Chondrocyte (in vitro differentiated cells): ENCODE measurements at regions not wholly inside any gene's neighbourhood (a gene's known extent, or its start where the extent isn't known, plus 50 kb on each side); places are given as distances from the start of the nearest gene placed in this dataset.
"Not testable (repeated sequence)": the region's sequence is repeated elsewhere in the genome, so short reads cannot be mapped to it uniquely, and the experiment has no call there.

Experiments used
- DNase-seq: peaks from one replicate; pipeline ENCODE4 v3.0.0; 2021; ENCODE audit warnings: mixed read lengths, low spot score
- H3K27ac Mint-ChIP-seq: one replicate; pipeline ENCODE4 v1.8.0; 2021; ENCODE audit warnings: mild to moderate bottlenecking, moderate library complexity, mixed read lengths; ENCODE audit not compliant: unreplicated experiment
- H3K27me3 Mint-ChIP-seq: 2 replicates; pipeline ENCODE4 v1.8.0; 2021; ENCODE audit warnings: low read depth, mixed read lengths
- H3K36me3 Mint-ChIP-seq: 2 replicates; pipeline ENCODE4 v1.8.0; 2021; ENCODE audit warnings: low read depth, mixed read lengths
- H3K4me1 Mint-ChIP-seq: 2 replicates; pipeline ENCODE4 v1.8.0; 2021; ENCODE audit warnings: low read depth, mild to moderate bottlenecking, mixed read lengths
- H3K4me3 Mint-ChIP-seq: one replicate; pipeline ENCODE4 v1.8.0; 2021; ENCODE audit warnings: mild to moderate bottlenecking, moderate library complexity, mixed read lengths; ENCODE audit not compliant: unreplicated experiment
- H3K9me3 Mint-ChIP-seq: 2 replicates; pipeline ENCODE4 v1.8.0; 2021; ENCODE audit warnings: low read depth, mixed read lengths
- TF ChIP-seq, protein P1 (sequence below): fragments of 200-600 bp; sonication (generic); IDR thresholded peaks from 2 replicates; pipeline ENCODE4 v1.5.0; 2021; ENCODE audit warnings: antibody characterized with exemption, mild to moderate bottlenecking, moderate library complexity

DNA sequence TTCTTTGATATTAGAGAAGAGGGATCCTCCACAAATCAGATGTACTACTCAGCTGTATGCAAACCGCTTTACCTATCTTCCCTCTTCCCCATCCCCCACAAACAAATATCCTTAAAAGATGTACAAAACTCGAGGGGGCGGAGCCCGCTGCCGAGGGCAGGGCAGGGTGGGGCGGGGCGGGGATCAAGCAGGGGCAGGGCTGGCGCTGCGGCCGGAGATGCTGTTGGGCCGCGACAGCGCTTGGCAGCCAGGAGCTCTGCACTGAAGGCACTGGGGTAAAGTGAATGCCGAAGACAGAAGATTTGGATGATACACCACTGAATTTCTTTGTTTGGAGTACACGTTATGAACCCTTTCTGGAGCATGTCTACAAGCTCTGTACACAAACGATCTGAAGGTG is 474.8 kb downstream of the CDH10 start:
- TF ChIP-seq, protein P1, sequence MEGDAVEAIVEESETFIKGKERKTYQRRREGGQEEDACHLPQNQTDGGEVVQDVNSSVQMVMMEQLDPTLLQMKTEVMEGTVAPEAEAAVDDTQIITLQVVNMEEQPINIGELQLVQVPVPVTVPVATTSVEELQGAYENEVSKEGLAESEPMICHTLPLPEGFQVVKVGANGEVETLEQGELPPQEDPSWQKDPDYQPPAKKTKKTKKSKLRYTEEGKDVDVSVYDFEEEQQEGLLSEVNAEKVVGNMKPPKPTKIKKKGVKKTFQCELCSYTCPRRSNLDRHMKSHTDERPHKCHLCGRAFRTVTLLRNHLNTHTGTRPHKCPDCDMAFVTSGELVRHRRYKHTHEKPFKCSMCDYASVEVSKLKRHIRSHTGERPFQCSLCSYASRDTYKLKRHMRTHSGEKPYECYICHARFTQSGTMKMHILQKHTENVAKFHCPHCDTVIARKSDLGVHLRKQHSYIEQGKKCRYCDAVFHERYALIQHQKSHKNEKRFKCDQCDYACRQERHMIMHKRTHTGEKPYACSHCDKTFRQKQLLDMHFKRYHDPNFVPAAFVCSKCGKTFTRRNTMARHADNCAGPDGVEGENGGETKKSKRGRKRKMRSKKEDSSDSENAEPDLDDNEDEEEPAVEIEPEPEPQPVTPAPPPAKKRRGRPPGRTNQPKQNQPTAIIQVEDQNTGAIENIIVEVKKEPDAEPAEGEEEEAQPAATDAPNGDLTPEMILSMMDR = no peak
- Mint-ChIP-seq H3K4me3 (no peak overlapping the region), H3K9me3 (no peaks in the 10 kb centered on the region), H3K4me1 (no peaks in the 10 kb centered on the region), H3K27ac (no peak overlapping the region), H3K27me3 (no peaks in the 10 kb centered on the region), H3K36me3 (no peaks in the 10 kb centered on the region)
- DNase-seq = no peak

DNA sequence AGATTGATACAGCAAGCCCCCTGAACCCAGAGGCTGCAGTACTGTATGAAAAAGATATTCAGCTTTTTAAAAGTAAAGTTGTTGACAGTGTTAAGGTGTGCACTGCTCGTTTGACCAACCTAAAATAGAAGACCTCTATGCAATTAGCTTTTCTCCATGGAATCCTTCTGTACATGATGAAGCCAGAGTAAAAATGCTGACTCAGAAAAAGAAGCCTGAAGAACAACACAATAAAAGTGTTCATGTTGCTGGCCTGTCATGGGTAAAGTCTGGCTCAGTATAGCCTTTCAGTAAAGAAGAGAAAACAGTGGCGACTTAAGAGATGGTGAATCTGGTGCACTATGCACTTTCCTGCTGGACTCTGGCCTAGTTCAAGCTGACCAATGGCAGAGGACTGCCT is 473.8 kb downstream of the CDH10 start:
- H3K27me3 Mint-ChIP-seq, H3K4me3 Mint-ChIP-seq, DNase-seq, H3K36me3 Mint-ChIP-seq, H3K9me3 Mint-ChIP-seq, H3K4me1 Mint-ChIP-seq, H3K27ac Mint-ChIP-seq: not testable (repeated sequence)

DNA sequence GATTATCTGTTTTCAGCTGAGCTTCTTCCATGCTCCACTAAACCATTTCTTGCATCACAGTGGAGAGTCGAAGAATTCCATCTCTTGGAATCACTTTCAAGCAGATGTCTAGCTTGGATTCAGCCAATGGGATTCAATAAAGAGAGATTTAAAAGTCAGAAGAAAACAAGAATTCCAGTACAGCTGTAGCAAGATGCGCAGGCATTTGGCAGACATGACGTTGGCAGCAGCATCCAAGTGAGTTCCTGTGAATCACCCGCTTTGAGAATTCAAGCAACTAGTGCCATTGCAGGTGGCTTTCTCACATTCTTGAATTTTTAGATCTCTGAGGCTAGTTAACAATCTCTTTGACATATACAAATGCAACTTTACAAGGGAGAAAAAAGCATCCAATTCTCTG is 467.0 kb downstream of the CDH10 start:
- H3K4me3 Mint-ChIP-seq = no peak overlapping the region
- no peaks in the 10 kb centered on the region for H3K36me3 Mint-ChIP-seq
- no peak overlapping the region for H3K27ac Mint-ChIP-seq
- no peak for DNase-seq
- H3K27me3 Mint-ChIP-seq = peaks cover 1% of the 10 kb centered on the region
- H3K4me1 Mint-ChIP-seq = no peaks in the 10 kb centered on the region
- no peaks in the 10 kb centered on the region for H3K9me3 Mint-ChIP-seq
- TF ChIP-seq, protein P1 = no peak

DNA sequence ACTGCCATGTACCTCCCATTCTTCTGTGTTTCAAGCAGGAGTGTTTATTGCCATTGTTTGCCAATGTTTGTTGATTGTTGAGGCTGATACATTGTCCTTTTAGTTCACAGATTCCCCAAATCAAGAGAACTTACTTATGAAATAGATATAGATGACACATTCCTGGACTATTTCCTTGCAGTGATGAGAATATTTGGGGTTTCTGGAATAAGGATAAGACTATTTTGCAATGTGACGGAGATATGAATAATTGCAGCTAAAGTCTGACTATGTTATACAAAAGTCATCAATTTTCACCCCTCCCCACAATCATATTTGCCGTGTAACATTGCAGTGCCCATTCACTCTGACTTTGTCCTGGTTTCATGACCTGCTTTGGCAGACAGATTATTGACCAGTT is 460.8 kb downstream of the CDH10 start:
- no peaks in the 10 kb centered on the region for H3K9me3 Mint-ChIP-seq
- H3K4me3 Mint-ChIP-seq = no peak overlapping the region
- DNase-seq = no peak
- no peak overlapping the region for H3K27ac Mint-ChIP-seq
- H3K4me1 Mint-ChIP-seq = no peaks in the 10 kb centered on the region
- TF ChIP-seq, protein P1 = no peak
- peaks cover 1% of the 10 kb centered on the region for H3K27me3 Mint-ChIP-seq
- H3K36me3 Mint-ChIP-seq = no peaks in the 10 kb centered on the region

DNA sequence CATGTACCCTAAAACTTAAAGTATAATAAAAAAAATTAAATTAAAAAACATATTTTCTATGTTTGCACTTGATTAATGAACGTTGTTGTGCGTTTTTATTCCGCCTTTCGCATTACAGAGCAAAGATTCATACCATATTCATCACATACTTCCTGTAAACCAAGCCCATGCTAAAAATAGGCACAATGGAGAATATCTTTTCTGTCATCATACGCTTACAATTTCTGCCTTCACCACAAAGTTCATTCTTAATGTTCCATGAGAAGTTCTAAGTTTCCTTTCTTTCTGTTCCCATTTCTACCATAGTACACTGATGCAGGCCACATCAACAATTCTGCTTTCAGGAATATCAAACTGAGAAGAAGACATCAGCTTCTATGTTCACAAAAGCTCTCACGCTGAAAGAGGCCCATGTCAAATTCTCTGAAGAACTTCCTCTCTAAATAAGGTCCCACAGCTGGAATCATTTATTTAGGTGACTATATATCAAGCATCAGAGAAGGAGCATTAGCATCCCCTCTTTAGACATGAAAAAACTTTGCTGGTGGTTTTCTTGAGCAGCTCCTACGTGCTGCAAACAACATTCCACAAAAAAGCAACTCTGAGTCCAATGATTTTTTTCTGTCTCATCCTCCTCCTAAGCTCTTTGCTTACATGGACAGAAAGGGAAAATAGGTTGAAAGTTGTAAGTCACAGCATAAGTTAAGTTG is 456.4 kb downstream of the CDH10 start:
- Mint-ChIP-seq H3K4me1 (no peaks in the 10 kb centered on the region), H3K27ac (no peak overlapping the region), H3K27me3 (no peaks in the 10 kb centered on the region), H3K36me3 (no peaks in the 10 kb centered on the region), H3K4me3 (no peak overlapping the region), H3K9me3 (peaks cover 3% of the 10 kb centered on the region)
- DNase-seq = no peak
- TF ChIP-seq, protein P1 = no peak

DNA sequence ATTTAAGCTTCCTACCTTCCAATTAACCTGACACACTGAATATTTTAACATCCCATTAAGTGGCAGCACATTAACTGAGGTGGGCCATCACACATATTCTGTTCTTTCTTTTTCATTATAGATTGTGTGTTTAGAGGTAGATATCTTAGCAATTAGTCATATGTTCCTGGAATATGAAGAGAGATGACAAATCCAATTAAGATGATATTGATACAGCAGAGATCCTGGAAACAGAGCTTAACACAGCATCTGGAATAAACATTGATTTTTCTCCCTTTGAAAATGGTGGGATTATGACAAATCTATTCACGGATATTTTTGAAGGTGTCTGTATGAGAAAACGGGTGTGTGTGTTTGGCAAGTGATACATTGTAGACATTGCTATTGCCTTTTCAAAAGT is 448.0 kb downstream of the CDH10 start:
- no peak for DNase-seq
- no peaks in the 10 kb centered on the region for H3K36me3 Mint-ChIP-seq
- no peak overlapping the region for H3K27ac Mint-ChIP-seq
- TF ChIP-seq, protein P1 = no peak
- H3K4me3 Mint-ChIP-seq = no peak overlapping the region
- H3K9me3 Mint-ChIP-seq = peaks cover 4% of the 10 kb centered on the region
- H3K27me3 Mint-ChIP-seq = peaks cover 1% of the 10 kb centered on the region
- H3K4me1 Mint-ChIP-seq = no peaks in the 10 kb centered on the region
